K562 (cell line): ENCODE measurements at regions not wholly inside any gene's neighbourhood (a gene's known extent, or its start where the extent isn't known, plus 50 kb on each side); places are given as distances from the start of the nearest gene placed in this dataset.

Source experiments
- ARID3B ChIP-seq: fragments of 250-450 bp; sonication (Bioruptor Pico); IDR thresholded peaks from 2 replicates; pipeline ENCODE4 v1.4.0; 2020; ENCODE audit warnings: borderline replicate concordance
- CBX8 ChIP-seq: fragments of 200-600 bp; sonication (generic); IDR thresholded peaks from 2 replicates; pipeline ENCODE4 v1.6.1; 2012; ENCODE audit warnings: borderline replicate concordance, mixed run types, low read depth, mild to moderate bottlenecking, moderate library complexity, mixed read lengths, low read length, control low read depth, inconsistent platforms; ENCODE audit not compliant: poor library complexity, severe bottlenecking; ENCODE audit errors: extremely low read depth
- ETV1 ChIP-seq: fragments of 450-650 bp; conservative IDR thresholded peaks from 2 replicates; pipeline ENCODE4 v1.6.1; 2016; ENCODE audit warnings: missing genetic modification characterization, control low read depth, low read depth, missing compliant biosample characterization
- HNRNPUL1 ChIP-seq: fragments of 200-400 bp; formaldehyde crosslinking; IDR thresholded peaks from 2 replicates; pipeline ENCODE4 v1.6.1; 2017; ENCODE audit warnings: low read length
- MAZ ChIP-seq, 2 experiments: fragments of 450-650 bp in 1 of 2; sonication (generic) in 1 of 2; formaldehyde crosslinking; IDR thresholded peaks in 1 of 2; conservative IDR thresholded peaks in 1 of 2; 2 replicates each; pipeline versions ENCODE4 v1.4.0 to v1.5.0; 2020; ENCODE audit warnings: mild to moderate bottlenecking in 1 of 2, missing genetic modification reagents in 1 of 2
- POLR2B ChIP-seq: fragments of 450-650 bp; IDR thresholded peaks from 2 replicates; pipeline ENCODE4 v1.6.1; 2018; ENCODE audit warnings: low read depth; ENCODE audit not compliant: partially characterized antibody
- SETDB1 ChIP-seq: IDR thresholded peaks from one replicate; pipeline ENCODE4 v1.6.1; 2012; ENCODE audit warnings: low read length, control low read depth, inconsistent platforms
- SIX5 ChIP-seq, 2 experiments: IDR thresholded peaks; 2 replicates each; pipeline ENCODE4 v1.6.1; 2011; ENCODE audit warnings: low read length in 2 of 2, borderline replicate concordance in 1 of 2, low read depth in 1 of 2, mild to moderate bottlenecking in 1 of 2, moderate library complexity in 1 of 2; ENCODE audit not compliant: insufficient read depth in 1 of 2
- SMAD2 ChIP-seq: fragments of 150-350 bp; IDR thresholded peaks from 2 replicates; pipeline ENCODE4 v1.6.1; 2014; ENCODE audit warnings: low read depth, mild to moderate bottlenecking, low read length
- SP1 ChIP-seq: sonication (generic); formaldehyde crosslinking; IDR thresholded peaks from 2 replicates; pipeline ENCODE4 v1.8.1; 2022; ENCODE audit warnings: mild to moderate bottlenecking, missing genetic modification reagents
- SRSF9 ChIP-seq: fragments of 200-400 bp; formaldehyde crosslinking; IDR thresholded peaks from 2 replicates; pipeline ENCODE4 v1.6.1; 2017; ENCODE audit warnings: low read depth, low read length, borderline replicate concordance
- TBL1XR1 ChIP-seq, 2 experiments: IDR thresholded peaks; 2 replicates each; pipeline ENCODE4 v1.6.1; 2012; ENCODE audit warnings: improper control_type of control experiment in 2 of 2, low read length in 2 of 2, mild to moderate bottlenecking in 1 of 2
- U2AF1 ChIP-seq: fragments of 200-400 bp; formaldehyde crosslinking; optimal IDR thresholded peaks from 2 replicates; pipeline ENCODE3; 2017; ENCODE audit warnings: mild to moderate bottlenecking, low read depth, low read length, moderate library complexity
- ZBTB34 ChIP-seq: fragments of 250-450 bp; sonication (Bioruptor Pico); IDR thresholded peaks from 2 replicates; pipeline ENCODE4 v1.8.0; 2021; ENCODE audit warnings: mild to moderate bottlenecking, moderate library complexity
- ZBTB5 ChIP-seq: fragments of 450-650 bp; IDR thresholded peaks from 2 replicates; pipeline ENCODE4 v1.6.1; 2017; ENCODE audit warnings: antibody characterized with exemption
- ZC3H4 ChIP-seq: sonication (generic); formaldehyde crosslinking; IDR thresholded peaks from 2 replicates; pipeline ENCODE4 v1.9.0; 2021; ENCODE audit warnings: missing genetic modification reagents, borderline replicate concordance
- ZNF175 ChIP-seq: fragments of 200-800 bp; sonication (Bioruptor generic); IDR thresholded peaks from 2 replicates; pipeline ENCODE4 v1.6.1; 2016; ENCODE audit warnings: low read depth, mild to moderate bottlenecking, missing genetic modification characterization, missing compliant biosample characterization
- TF ChIP-seq, protein P1 (sequence below): IDR thresholded peaks from 2 replicates; pipeline ENCODE4 v1.6.1; 2011; ENCODE audit not compliant: insufficient read length; ENCODE audit errors: extremely low read depth

GRCh38 chr18:2325308-2325849 lies 245.9 kb downstream of the METTL4 start (continued):
- no peak for TF ChIP-seq ARID3B (CRISPR knock-in tag)
- TF ChIP-seq ZBTB34 (CRISPR knock-in tag), result no peak
- TF ChIP-seq SP1 (CRISPR knock-in tag), result no peak
- TF ChIP-seq MAZ (CRISPR knock-in tag; conservative IDR thresholded peaks at IDR 0.05 in 1 of 2, IDR thresholded peaks at IDR 0.05 in 1 of 2), result peak; percentile 42 to 55; a peak in 2 of 4 replicates
- TF ChIP-seq SETDB1, result no peak
- TF ChIP-seq ZBTB5, result no peak
- TF ChIP-seq U2AF1, result no peak
- TF ChIP-seq ETV1, result peak; percentile 42; the same call in 1 of the 2 replicates
- no peak for TF ChIP-seq SIX5 (IDR thresholded peaks at IDR 0.05; ENCODE audit: borderline replicate concordance in 1 of 2, insufficient read depth in 1 of 2, low read depth in 1 of 2, low read length in 2 of 2)
- TF ChIP-seq TBL1XR1 (IDR thresholded peaks at IDR 0.05; ENCODE audit: low read length in 2 of 2), result peak; percentile 42 to 93; a peak in 3 of 4 replicates
- no peak for TF ChIP-seq SRSF9
- peak; percentile 23; the same call in 1 of the 2 replicates for TF ChIP-seq ZNF175
- no peak for TF ChIP-seq CBX8
- TF ChIP-seq ZC3H4, result no peak
- TF ChIP-seq, protein P1, sequence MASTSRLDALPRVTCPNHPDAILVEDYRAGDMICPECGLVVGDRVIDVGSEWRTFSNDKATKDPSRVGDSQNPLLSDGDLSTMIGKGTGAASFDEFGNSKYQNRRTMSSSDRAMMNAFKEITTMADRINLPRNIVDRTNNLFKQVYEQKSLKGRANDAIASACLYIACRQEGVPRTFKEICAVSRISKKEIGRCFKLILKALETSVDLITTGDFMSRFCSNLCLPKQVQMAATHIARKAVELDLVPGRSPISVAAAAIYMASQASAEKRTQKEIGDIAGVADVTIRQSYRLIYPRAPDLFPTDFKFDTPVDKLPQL, result no peak
- TF ChIP-seq HNRNPUL1, result no peak
- TF ChIP-seq SMAD2, result no peak
- no peak for TF ChIP-seq POLR2B
